ENCODE measurements at regions not wholly inside any gene's neighbourhood (a gene's known extent, or its start where the extent isn't known, plus 50 kb on each side); places are given as distances from the start of the nearest gene placed in this dataset.

DNA sequence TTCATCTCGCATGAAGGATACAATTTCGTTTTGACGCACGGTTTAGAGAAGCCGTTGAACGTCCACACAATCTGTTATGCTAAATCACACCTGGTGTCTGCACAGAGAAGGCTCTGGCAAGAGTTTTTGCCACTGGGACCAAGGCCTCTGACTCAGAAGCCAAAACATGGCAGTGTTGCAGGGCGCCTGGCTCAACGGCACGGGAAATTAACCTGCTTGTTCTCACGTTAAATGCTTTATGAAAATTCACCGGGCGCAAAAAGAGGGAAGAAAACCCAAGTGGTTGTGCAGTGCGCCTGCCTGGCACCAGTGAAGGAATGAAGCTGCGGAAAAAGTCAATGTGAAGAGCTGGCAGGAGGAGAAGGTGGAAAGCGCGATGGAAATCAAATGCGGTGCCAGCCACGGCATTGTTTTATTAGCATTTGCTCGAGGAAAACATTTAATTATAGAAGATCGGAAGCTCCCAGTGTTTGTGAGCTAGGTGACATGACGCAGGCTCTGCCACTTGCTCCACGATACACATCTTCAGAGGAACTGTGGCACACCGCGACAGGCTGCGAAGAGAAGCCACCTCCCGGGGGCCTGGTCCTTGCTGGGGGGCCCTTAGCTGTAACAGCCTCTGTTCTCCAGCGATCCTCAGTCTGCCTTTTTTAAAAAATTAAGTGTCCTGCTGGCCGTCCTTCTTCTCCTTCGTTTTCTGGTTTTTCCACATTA lies 126.2 kb downstream of the ZIC5 start:
- H3K36me3 ChIP-seq (ENCODE audit: control insufficient read depth, insufficient read depth, low read length) = no peaks in the 10 kb centered on the region
- WGBS (ENCODE audit: insufficient coverage) = 65% methylated on average over 23 of the region's 29 CpGs
- no peaks in the 10 kb centered on the region for H3K4me1 ChIP-seq (ENCODE audit: control insufficient read depth, insufficient read depth, low read length)
- DNase-seq (ENCODE audit: low read depth in 4 of 6, low spot score in 6 of 6) = peak in 1 of 6 donors; percentile 71
- H3K4me3 ChIP-seq (ENCODE audit: low read depth, low read length) = no peak overlapping the region
- H3K9me3 ChIP-seq (ENCODE audit: control insufficient read depth, insufficient read depth, low read length) = no peaks in the 10 kb centered on the region
- H3K27ac ChIP-seq (ENCODE audit: low read depth, low read length) = no peak overlapping the region
- peaks cover 4% of the 10 kb centered on the region for H3K27me3 ChIP-seq (ENCODE audit: control insufficient read depth, insufficient read depth, low read length)

DNA sequence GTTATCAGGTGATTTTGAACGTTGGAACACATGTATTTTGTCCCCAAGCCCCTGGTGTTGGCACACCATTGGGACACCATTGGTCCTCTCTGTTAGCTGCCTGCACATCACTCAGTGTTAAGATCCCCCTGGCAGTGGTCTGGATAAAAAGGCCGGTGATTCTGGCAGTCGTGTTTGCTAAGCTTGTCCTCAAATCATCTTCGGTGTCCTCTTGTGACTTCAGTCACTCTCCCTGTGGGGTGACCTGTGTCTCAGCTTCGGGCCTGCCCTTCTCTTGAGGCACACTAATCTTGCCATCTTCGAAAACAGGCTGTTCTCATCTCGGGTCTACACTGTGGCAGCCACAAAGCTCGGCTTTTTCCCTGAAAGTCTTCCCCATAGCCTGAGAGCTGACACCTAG lies 127.1 kb downstream of the ZIC5 start:
- Histone ChIP-seq H3K9me3 (ENCODE audit: control insufficient read depth, insufficient read depth, low read length) (no peaks in the 10 kb centered on the region), H3K27ac (ENCODE audit: low read depth, low read length) (no peak overlapping the region), H3K27me3 (ENCODE audit: control insufficient read depth, insufficient read depth, low read length) (peaks cover 4% of the 10 kb centered on the region), H3K4me1 (ENCODE audit: control insufficient read depth, insufficient read depth, low read length) (no peaks in the 10 kb centered on the region), H3K36me3 (ENCODE audit: control insufficient read depth, insufficient read depth, low read length) (no peaks in the 10 kb centered on the region), H3K4me3 (ENCODE audit: low read depth, low read length) (no peak overlapping the region)
- 85% methylated on average over 8 of the region's 8 CpGs for WGBS (ENCODE audit: insufficient coverage)
- DNase-seq (ENCODE audit: low read depth in 4 of 6, low spot score in 6 of 6) = no peak

DNA sequence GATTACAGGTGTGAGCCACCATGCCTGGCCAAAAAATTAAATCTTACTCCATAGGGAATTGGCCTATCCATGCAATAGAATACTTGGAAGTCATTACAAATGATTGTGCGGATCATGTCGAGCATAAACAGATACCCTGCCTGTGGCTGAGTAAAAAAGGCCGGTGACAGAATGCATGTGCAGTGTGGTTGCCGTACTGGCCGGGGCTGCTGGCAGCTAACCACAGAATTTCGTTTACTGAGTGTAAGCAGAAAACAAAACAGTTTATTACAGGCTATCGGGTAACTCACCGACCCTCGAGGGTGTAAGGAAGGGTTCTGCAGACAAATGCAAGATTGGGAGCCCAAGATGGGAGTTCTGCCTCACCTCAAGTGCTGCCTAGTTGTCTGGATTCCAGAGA lies 127.7 kb downstream of the ZIC5 start:
- H3K4me3 ChIP-seq (ENCODE audit: low read depth, low read length) = no peak overlapping the region
- WGBS (ENCODE audit: insufficient coverage) = 82% methylated on average over 7 of the region's 9 CpGs

DNA sequence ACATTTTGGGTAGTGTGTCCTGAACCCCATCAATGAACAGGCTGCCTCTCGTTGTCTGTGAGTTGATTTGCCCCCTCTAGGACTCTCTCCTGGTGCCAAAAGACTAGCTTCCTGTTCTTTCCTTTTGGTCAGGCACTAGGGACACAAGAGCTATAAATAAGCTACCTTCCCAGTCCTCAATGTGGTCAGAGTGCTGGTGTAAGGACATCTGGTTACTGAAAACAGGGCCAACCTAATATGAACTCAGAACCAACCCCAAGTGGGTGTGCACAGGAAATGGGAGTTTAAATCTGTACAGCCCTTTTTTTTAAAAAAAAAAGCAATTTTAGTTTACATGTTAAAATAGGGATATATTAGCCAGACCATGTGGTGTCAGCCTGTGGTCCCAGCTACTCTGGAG lies 129.2 kb downstream of the ZIC5 start:
- Histone ChIP-seq H3K27ac (ENCODE audit: low read depth, low read length) (no peak overlapping the region), H3K9me3 (ENCODE audit: control insufficient read depth, insufficient read depth, low read length) (no peaks in the 10 kb centered on the region), H3K27me3 (ENCODE audit: control insufficient read depth, insufficient read depth, low read length) (peaks cover 1% of the 10 kb centered on the region), H3K4me3 (ENCODE audit: low read depth, low read length) (no peak overlapping the region), H3K4me1 (ENCODE audit: control insufficient read depth, insufficient read depth, low read length) (no peaks in the 10 kb centered on the region), H3K36me3 (ENCODE audit: control insufficient read depth, insufficient read depth, low read length) (no peaks in the 10 kb centered on the region)
- DNase-seq (ENCODE audit: low read depth in 4 of 6, low spot score in 6 of 6) = no peak
- 63% methylated on average over 1 of the region's 1 CpG for WGBS (ENCODE audit: insufficient coverage)

More for the DNA sequence above, 127.7 kb downstream of the ZIC5 start:
- no peak for DNase-seq (ENCODE audit: low read depth in 4 of 6, low spot score in 6 of 6)
- Histone ChIP-seq H3K27me3 (ENCODE audit: control insufficient read depth, insufficient read depth, low read length) (peaks cover 4% of the 10 kb centered on the region), H3K27ac (ENCODE audit: low read depth, low read length) (no peak overlapping the region), H3K36me3 (ENCODE audit: control insufficient read depth, insufficient read depth, low read length) (no peaks in the 10 kb centered on the region), H3K4me1 (ENCODE audit: control insufficient read depth, insufficient read depth, low read length) (no peaks in the 10 kb centered on the region), H3K9me3 (ENCODE audit: control insufficient read depth, insufficient read depth, low read length) (no peaks in the 10 kb centered on the region)

DNA sequence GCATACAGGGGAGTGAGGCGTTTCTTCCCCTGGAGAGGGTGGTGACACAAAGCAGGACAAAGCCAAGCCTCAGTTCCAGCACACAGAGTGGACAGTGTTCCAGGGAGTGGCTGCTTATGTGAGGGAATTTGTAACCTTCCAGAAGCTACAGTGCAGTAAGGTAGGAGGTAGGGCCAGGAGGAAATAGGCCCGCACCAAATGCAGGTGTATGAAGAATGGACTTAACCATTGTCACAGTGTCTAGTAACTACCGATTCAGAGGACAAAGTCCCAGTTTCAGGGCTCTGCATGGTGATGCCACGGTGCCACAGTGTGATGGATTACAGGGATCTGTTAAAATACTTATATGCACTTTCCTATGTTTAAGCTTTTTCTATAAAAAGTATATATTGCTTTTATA lies 135.3 kb downstream of the ZIC5 start:
- 100% methylated on average over 1 of the region's 4 CpGs for WGBS (ENCODE audit: insufficient coverage)
- H3K27ac ChIP-seq (ENCODE audit: low read depth, low read length) = no peak overlapping the region
- H3K9me3 ChIP-seq (ENCODE audit: control insufficient read depth, insufficient read depth, low read length) = no peaks in the 10 kb centered on the region
- H3K36me3 ChIP-seq (ENCODE audit: control insufficient read depth, insufficient read depth, low read length) = no peaks in the 10 kb centered on the region
- no peak for DNase-seq (ENCODE audit: low read depth in 4 of 6, low spot score in 6 of 6)
- H3K4me1 ChIP-seq (ENCODE audit: control insufficient read depth, insufficient read depth, low read length) = no peaks in the 10 kb centered on the region
- H3K27me3 ChIP-seq (ENCODE audit: control insufficient read depth, insufficient read depth, low read length) = no peaks in the 10 kb centered on the region
- no peak overlapping the region for H3K4me3 ChIP-seq (ENCODE audit: low read depth, low read length)

DNA sequence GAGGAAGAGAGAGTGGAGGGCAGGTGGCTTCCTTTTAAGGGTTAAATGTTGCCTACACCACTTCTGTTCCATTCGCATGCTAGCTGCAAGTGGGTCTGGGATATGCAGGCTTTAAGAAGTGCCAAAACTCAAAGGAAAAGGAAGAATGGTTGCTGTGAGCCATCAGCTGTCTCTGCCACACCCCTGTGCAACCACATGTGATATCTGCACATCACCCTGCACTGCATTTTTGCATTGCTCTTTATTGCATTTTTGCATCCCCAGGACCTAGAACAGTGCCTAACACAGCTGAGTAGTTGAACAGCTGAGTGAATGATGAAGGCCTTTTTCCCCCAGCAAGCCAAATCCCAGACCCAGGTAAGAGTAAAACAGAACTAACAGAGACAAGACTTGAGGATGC lies 136.1 kb downstream of the ZIC5 start:
- no peak for DNase-seq (ENCODE audit: low read depth in 4 of 6, low spot score in 6 of 6)
- Histone ChIP-seq H3K9me3 (ENCODE audit: control insufficient read depth, insufficient read depth, low read length) (no peaks in the 10 kb centered on the region), H3K4me3 (ENCODE audit: low read depth, low read length) (no peak overlapping the region), H3K27me3 (ENCODE audit: control insufficient read depth, insufficient read depth, low read length) (no peaks in the 10 kb centered on the region), H3K4me1 (ENCODE audit: control insufficient read depth, insufficient read depth, low read length) (no peaks in the 10 kb centered on the region), H3K36me3 (ENCODE audit: control insufficient read depth, insufficient read depth, low read length) (no peaks in the 10 kb centered on the region), H3K27ac (ENCODE audit: low read depth, low read length) (no peak overlapping the region)
- 83% methylated on average over 1 of the region's 1 CpG for WGBS (ENCODE audit: insufficient coverage)

DNA sequence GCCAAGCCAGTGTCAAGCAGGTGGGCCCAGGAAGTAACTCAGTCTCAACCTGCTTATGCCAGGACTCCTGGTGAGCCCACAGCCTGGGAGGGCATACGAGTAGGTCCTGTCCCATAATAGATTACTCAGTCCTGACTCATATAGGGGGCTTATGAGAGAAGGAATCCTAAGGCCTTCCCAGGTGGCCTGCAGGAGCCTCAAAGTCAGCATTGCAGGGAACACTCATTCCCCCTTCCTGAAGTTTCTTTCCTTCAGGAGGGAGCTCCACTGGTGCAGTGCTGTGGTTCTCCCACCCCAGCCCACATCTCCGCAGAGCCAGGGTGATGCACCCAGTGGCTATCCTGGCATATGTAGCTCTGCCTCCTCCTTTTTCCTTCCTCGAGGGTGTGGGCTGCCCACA lies 137.3 kb downstream of the ZIC5 start:
- 76% methylated on average over 2 of the region's 3 CpGs for WGBS (ENCODE audit: insufficient coverage)
- H3K27me3 ChIP-seq (ENCODE audit: control insufficient read depth, insufficient read depth, low read length) = no peaks in the 10 kb centered on the region
- DNase-seq (ENCODE audit: low read depth in 4 of 6, low spot score in 6 of 6) = no peak

DNA sequence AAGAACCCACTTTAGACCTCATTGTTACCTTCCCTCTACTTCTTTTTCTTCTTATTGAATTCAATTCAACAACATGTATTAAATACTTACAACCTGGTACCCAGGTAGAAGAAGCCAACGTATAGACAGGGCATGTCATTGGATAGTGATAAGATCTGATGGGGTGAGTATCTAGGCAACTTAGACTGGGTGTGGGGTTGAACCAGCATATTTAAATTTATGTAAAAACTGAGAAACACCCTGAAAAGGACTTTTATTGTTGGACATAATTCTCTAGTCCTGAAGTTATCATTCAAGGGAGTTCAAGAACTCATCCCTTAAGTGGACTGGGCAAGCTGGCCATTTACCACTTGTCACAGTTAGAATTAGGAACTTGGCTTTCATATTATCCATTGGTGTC lies 139.2 kb downstream of the ZIC5 start:
- Histone ChIP-seq H3K4me1 (ENCODE audit: control insufficient read depth, insufficient read depth, low read length) (no peaks in the 10 kb centered on the region), H3K27me3 (ENCODE audit: control insufficient read depth, insufficient read depth, low read length) (no peaks in the 10 kb centered on the region), H3K9me3 (ENCODE audit: control insufficient read depth, insufficient read depth, low read length) (no peaks in the 10 kb centered on the region), H3K27ac (ENCODE audit: low read depth, low read length) (no peak overlapping the region), H3K4me3 (ENCODE audit: low read depth, low read length) (no peak overlapping the region), H3K36me3 (ENCODE audit: control insufficient read depth, insufficient read depth, low read length) (no peaks in the 10 kb centered on the region)
- no peak for DNase-seq (ENCODE audit: low read depth in 4 of 6, low spot score in 6 of 6)
- WGBS (ENCODE audit: insufficient coverage) = no CpG with 5 or more reads among the region's 1 CpG

More for the DNA sequence above, 137.3 kb downstream of the ZIC5 start:
- no peaks in the 10 kb centered on the region for H3K4me1 ChIP-seq (ENCODE audit: control insufficient read depth, insufficient read depth, low read length)
- H3K4me3 ChIP-seq (ENCODE audit: low read depth, low read length) = no peak overlapping the region
- no peaks in the 10 kb centered on the region for H3K9me3 ChIP-seq (ENCODE audit: control insufficient read depth, insufficient read depth, low read length)
- H3K27ac ChIP-seq (ENCODE audit: low read depth, low read length) = no peak overlapping the region
- H3K36me3 ChIP-seq (ENCODE audit: control insufficient read depth, insufficient read depth, low read length) = no peaks in the 10 kb centered on the region

DNA sequence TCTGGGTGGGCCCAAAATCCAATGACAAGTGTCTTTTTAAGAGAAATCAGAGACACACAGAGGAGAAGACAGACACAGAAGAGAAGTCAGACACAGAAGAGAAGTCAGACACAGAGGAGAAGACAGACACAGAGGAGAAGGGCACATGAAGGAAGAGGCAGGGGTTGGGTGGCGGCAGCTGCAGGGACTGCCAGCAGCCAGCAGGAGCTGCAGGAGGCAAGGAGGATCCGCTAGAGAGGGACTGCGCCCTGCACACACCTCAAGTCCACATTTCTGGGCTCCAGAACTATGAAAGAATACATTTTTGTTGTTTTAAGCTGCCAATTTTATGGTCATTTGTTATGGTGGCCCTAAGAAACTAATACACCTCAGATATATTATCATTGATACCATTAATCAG lies 140.6 kb downstream of the ZIC5 start:
- WGBS (ENCODE audit: insufficient coverage) = no CpG with 5 or more reads among the region's 3 CpGs
- H3K4me3 ChIP-seq (ENCODE audit: low read depth, low read length) = no peak overlapping the region
- DNase-seq (ENCODE audit: low read depth in 4 of 6, low spot score in 6 of 6) = no peak
- no peak overlapping the region for H3K27ac ChIP-seq (ENCODE audit: low read depth, low read length)
- no peaks in the 10 kb centered on the region for H3K27me3 ChIP-seq (ENCODE audit: control insufficient read depth, insufficient read depth, low read length)
- H3K4me1 ChIP-seq (ENCODE audit: control insufficient read depth, insufficient read depth, low read length) = no peaks in the 10 kb centered on the region
- H3K36me3 ChIP-seq (ENCODE audit: control insufficient read depth, insufficient read depth, low read length) = no peaks in the 10 kb centered on the region
- no peaks in the 10 kb centered on the region for H3K9me3 ChIP-seq (ENCODE audit: control insufficient read depth, insufficient read depth, low read length)

DNA sequence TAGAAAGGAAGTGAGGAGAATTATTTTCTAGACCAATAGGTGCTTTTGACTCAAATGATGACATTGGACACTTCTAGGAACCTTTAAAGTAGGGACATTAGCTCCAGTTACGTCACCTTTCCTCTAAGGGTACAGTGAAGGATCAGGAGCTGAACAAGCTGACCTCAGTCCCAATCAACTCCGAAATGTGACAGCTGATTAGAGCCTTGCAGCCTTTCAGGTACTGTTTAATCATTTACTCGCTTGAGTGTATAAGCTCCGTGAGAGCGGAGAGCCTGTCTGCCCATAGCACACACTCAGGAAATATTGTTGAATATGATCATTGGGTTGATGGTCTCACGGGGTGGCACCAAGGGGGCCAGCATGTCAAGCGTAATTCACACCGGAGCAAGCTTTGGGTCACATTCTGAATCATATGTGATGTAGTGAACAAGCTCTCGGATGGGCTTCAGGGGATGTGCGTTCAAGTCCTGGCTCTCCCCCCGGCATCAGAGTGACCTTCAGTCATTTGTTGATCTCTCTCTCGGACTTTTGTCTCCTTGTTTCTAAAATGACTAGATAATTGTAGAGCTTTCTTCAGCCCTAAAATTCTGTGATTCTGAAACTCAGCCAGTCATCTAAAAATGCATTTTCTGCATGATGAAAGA lies 141.9 kb downstream of the ZIC5 start:
- Histone ChIP-seq H3K27ac (ENCODE audit: low read depth, low read length) (no peak overlapping the region), H3K4me1 (ENCODE audit: control insufficient read depth, insufficient read depth, low read length) (no peaks in the 10 kb centered on the region), H3K4me3 (ENCODE audit: low read depth, low read length) (no peak overlapping the region), H3K27me3 (ENCODE audit: control insufficient read depth, insufficient read depth, low read length) (no peaks in the 10 kb centered on the region), H3K9me3 (ENCODE audit: control insufficient read depth, insufficient read depth, low read length) (no peaks in the 10 kb centered on the region), H3K36me3 (ENCODE audit: control insufficient read depth, insufficient read depth, low read length) (no peaks in the 10 kb centered on the region)
- 93% methylated on average over 11 of the region's 12 CpGs for WGBS (ENCODE audit: insufficient coverage)
- no peak for DNase-seq (ENCODE audit: low read depth in 4 of 6, low spot score in 6 of 6)

Measured in spinal cord (tissue), 9 donors.